H1 (cell line): ENCODE measurements at regions not wholly inside any gene's neighbourhood (a gene's known extent, or its start where the extent isn't known, plus 50 kb on each side); places are given as distances from the start of the nearest gene placed in this dataset.

Experiments
- ASH2L ChIP-seq: fragments of 200-600, 300-600 bp; sonication (generic); IDR thresholded peaks from one replicate; pipeline ENCODE4 v1.7.1; 2017; ENCODE audit warnings: low read length
- CEBPB ChIP-seq: IDR thresholded peaks from 2 replicates; pipeline ENCODE4 v1.6.1; 2012; ENCODE audit warnings: low read depth, low read length
- FOSL1 ChIP-seq: IDR thresholded peaks from 2 replicates; pipeline ENCODE4 v1.6.1; 2011; ENCODE audit warnings: mild to moderate bottlenecking, low read depth, low read length, moderate library complexity; ENCODE audit not compliant: insufficient read depth
- PHF8 ChIP-seq: fragments of 200-600 bp; sonication (generic); conservative IDR thresholded peaks from 2 replicates; pipeline ENCODE4 v1.7.1; 2012; ENCODE audit warnings: low read depth, mild to moderate bottlenecking, inconsistent platforms, low read length, moderate library complexity
- POLR2A ChIP-seq, 2 experiments: IDR thresholded peaks; 1 replicate in 1 of 2; 2 replicates in 1 of 2; pipeline ENCODE4 v1.6.1; 2011; ENCODE audit warnings: low read depth in 2 of 2, low read length in 2 of 2, mild to moderate bottlenecking in 2 of 2; ENCODE audit errors: control extremely low read depth in 1 of 2
- POLR2AphosphoS5 ChIP-seq: IDR thresholded peaks from 2 replicates; pipeline ENCODE4 v1.6.1; 2011; ENCODE audit warnings: low read depth, low read length
- SIX5 ChIP-seq: IDR thresholded peaks from 2 replicates; pipeline ENCODE4 v1.6.1; 2011; ENCODE audit warnings: mild to moderate bottlenecking, low read depth, low read length
- SP1 ChIP-seq: IDR thresholded peaks from 2 replicates; pipeline ENCODE4 v1.6.1; 2011; ENCODE audit warnings: low read depth, low read length
- SRF ChIP-seq: IDR thresholded peaks from 2 replicates; pipeline ENCODE4 v1.6.1; 2011; ENCODE audit warnings: mild to moderate bottlenecking, low read depth, low read length, moderate library complexity
- TCF12 ChIP-seq: IDR thresholded peaks from 2 replicates; pipeline ENCODE4 v1.6.1; 2011; ENCODE audit warnings: low read depth, mild to moderate bottlenecking, low read length
- TEAD4 ChIP-seq: IDR thresholded peaks from 2 replicates; pipeline ENCODE4 v1.6.1; 2012; ENCODE audit warnings: low read depth, low read length, inconsistent platforms, mixed read lengths
- ZNF274 ChIP-seq: IDR thresholded peaks from 2 replicates; pipeline ENCODE4 v1.7.0; 2012; ENCODE audit warnings: low read length, borderline replicate concordance; ENCODE audit errors: extremely low read depth
- TF ChIP-seq, protein P1 (sequence below): IDR thresholded peaks from 2 replicates; pipeline ENCODE4 v1.6.1; 2012; ENCODE audit warnings: low read length, inconsistent platforms
- TF ChIP-seq, protein P2 (sequence below), 3 experiments: IDR thresholded peaks; 1 replicate in 2 of 3; 2 replicates in 1 of 3; pipeline versions ENCODE4 v1.5.1 to v1.6.1; 2011; ENCODE audit warnings: low read length in 3 of 3, mild to moderate bottlenecking in 3 of 3, inconsistent platforms in 2 of 3, low read depth in 1 of 3, moderate library complexity in 1 of 3; ENCODE audit not compliant: insufficient read depth in 1 of 3; ENCODE audit errors: control extremely low read depth in 1 of 3

GRCh38 chr14:51789596-51789995, 70.8 kb upstream of the GNG2 start:
- TF ChIP-seq, protein P1, sequence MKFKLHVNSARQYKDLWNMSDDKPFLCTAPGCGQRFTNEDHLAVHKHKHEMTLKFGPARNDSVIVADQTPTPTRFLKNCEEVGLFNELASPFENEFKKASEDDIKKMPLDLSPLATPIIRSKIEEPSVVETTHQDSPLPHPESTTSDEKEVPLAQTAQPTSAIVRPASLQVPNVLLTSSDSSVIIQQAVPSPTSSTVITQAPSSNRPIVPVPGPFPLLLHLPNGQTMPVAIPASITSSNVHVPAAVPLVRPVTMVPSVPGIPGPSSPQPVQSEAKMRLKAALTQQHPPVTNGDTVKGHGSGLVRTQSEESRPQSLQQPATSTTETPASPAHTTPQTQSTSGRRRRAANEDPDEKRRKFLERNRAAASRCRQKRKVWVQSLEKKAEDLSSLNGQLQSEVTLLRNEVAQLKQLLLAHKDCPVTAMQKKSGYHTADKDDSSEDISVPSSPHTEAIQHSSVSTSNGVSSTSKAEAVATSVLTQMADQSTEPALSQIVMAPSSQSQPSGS, result no peak
- TF ChIP-seq, protein P2, sequence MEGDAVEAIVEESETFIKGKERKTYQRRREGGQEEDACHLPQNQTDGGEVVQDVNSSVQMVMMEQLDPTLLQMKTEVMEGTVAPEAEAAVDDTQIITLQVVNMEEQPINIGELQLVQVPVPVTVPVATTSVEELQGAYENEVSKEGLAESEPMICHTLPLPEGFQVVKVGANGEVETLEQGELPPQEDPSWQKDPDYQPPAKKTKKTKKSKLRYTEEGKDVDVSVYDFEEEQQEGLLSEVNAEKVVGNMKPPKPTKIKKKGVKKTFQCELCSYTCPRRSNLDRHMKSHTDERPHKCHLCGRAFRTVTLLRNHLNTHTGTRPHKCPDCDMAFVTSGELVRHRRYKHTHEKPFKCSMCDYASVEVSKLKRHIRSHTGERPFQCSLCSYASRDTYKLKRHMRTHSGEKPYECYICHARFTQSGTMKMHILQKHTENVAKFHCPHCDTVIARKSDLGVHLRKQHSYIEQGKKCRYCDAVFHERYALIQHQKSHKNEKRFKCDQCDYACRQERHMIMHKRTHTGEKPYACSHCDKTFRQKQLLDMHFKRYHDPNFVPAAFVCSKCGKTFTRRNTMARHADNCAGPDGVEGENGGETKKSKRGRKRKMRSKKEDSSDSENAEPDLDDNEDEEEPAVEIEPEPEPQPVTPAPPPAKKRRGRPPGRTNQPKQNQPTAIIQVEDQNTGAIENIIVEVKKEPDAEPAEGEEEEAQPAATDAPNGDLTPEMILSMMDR (IDR thresholded peaks at IDR 0.05; ENCODE audit: control extremely low read depth in 1 of 3, insufficient read depth in 1 of 3, low read depth in 1 of 3, low read length in 3 of 3), result no peak
- TF ChIP-seq POLR2A (IDR thresholded peaks at IDR 0.05; ENCODE audit: control extremely low read depth in 1 of 2, low read depth in 2 of 2, low read length in 2 of 2), result no peak
- no peak for TF ChIP-seq POLR2AphosphoS5
- no peak for TF ChIP-seq CEBPB
- no peak for TF ChIP-seq SRF
- no peak for TF ChIP-seq PHF8
- no peak for TF ChIP-seq TEAD4
- no peak for TF ChIP-seq SP1
- no peak for TF ChIP-seq SIX5
- no peak for TF ChIP-seq FOSL1
- no peak for TF ChIP-seq ZNF274
- TF ChIP-seq ASH2L, result no peak
- no peak for TF ChIP-seq TCF12
